Bronchial epithelial cell (primary cell): ENCODE measurements at regions not wholly inside any gene's neighbourhood (a gene's known extent, or its start where the extent isn't known, plus 50 kb on each side); places are given as distances from the start of the nearest gene placed in this dataset.
"Not testable (repeated sequence)": the region's sequence is repeated elsewhere in the genome, so short reads cannot be mapped to it uniquely, and the experiment has no call there.

ENCODE experiments used
- DNase-seq: peaks from one replicate; pipeline ENCODE4 v3.0.0-alpha.2; 2010; ENCODE audit warnings: low read depth
- FAIRE-seq: peaks from 2 replicates; lab custom pipeline; 2011; peaks lifted over from hg19 to GRCh38; lab: Jason Lieb, UNC
- H3K27me3 ChIP-seq: 2 replicates; pipeline ENCODE4 v1.5.1; 2011; ENCODE audit warnings: low read length; ENCODE audit not compliant: control insufficient read depth, insufficient read depth
- H3K36me3 ChIP-seq: 2 replicates; pipeline ENCODE4 v1.5.1; 2011; ENCODE audit warnings: low read length; ENCODE audit not compliant: control insufficient read depth, insufficient read depth
- H3K4me3 ChIP-seq: 2 replicates; pipeline ENCODE4 v1.5.1; 2011; ENCODE audit warnings: mild to moderate bottlenecking, low read depth, low read length, control low read depth
- TF ChIP-seq, protein P1 (sequence below): IDR thresholded peaks from 2 replicates; pipeline ENCODE4 v1.5.1; 2011; ENCODE audit warnings: mild to moderate bottlenecking, moderate library complexity, low read length, control low read depth, inconsistent platforms; ENCODE audit not compliant: insufficient read depth, severe bottlenecking

DNA sequence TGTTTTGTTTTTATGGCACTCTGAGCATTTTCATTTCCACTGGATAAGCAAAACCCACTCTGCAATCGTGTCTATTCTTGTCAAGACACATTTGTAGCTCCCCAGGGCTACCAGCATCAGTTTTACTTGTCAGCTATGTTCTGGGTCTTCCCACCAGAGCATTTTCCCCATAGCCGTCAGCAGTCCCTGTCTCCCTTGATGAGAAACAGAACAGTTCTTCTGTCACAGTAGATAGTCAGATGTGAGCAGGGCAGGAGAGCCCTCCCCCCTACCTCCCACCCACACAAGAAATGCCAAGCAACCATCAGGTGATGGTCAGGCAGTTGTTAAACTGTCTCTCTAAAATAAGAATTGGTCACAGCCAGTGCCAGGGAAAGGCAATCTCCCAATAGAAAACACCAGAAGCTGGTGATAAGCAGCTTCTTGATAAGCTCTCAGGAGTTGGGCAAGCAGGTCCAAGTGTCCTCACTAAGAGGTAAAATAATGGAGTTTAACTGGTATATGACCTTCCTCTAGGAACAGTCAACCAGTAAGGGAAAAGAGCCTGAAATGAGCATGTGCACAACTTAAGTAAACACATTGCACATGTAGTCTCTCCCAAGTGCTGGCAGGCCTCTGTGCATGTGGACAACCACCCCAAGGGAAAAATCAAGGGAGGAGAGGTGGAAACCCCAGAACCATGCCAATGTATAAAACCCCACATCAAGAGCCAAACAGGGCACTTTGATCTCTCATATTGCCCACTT is 208.2 kb downstream of the S1PR1 start:
- FAIRE-seq (no peak), DNase-seq (no peak)
- no peak overlapping the region for H3K4me3 ChIP-seq
- no peaks in the 10 kb centered on the region for H3K27me3 ChIP-seq
- TF ChIP-seq, protein P1, sequence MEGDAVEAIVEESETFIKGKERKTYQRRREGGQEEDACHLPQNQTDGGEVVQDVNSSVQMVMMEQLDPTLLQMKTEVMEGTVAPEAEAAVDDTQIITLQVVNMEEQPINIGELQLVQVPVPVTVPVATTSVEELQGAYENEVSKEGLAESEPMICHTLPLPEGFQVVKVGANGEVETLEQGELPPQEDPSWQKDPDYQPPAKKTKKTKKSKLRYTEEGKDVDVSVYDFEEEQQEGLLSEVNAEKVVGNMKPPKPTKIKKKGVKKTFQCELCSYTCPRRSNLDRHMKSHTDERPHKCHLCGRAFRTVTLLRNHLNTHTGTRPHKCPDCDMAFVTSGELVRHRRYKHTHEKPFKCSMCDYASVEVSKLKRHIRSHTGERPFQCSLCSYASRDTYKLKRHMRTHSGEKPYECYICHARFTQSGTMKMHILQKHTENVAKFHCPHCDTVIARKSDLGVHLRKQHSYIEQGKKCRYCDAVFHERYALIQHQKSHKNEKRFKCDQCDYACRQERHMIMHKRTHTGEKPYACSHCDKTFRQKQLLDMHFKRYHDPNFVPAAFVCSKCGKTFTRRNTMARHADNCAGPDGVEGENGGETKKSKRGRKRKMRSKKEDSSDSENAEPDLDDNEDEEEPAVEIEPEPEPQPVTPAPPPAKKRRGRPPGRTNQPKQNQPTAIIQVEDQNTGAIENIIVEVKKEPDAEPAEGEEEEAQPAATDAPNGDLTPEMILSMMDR = no peak
- H3K36me3 ChIP-seq = no peaks in the 10 kb centered on the region

- Histone ChIP-seq H3K36me3 (no peaks in the 10 kb centered on the region), H3K27me3 (no peaks in the 10 kb centered on the region), H3K4me3 (no peak overlapping the region)
- no peak for FAIRE-seq
- DNase-seq = no peak
- TF ChIP-seq, protein P1 = no peak
These were observed 211.2 kb downstream of the S1PR1 start for GRCh38 chr1:101448018-101448417.

- not testable (repeated sequence) for DNase-seq
These were observed 213.9 kb downstream of the S1PR1 start for GRCh38 chr1:101450691-101451090.

DNA sequence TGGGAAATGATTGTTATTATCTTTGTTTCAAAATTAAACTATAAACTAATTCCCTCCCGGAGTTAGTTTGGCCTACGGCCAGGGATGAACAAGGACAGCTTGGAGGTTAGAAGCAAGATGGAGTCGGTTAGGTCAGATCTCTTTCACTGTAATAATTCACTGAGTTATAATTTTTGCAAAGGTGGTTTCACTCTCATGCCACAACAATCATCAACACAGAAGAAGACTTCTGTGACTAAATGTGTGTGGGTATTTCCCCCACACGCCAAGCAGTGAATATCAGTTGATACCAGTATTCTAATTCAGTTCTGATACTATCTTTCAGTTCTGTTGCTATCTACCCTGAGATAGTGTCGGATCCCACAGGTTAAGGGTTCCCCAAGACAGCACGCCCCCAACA is 215.1 kb downstream of the S1PR1 start:
- DNase-seq (no peak), FAIRE-seq (no peak)
- Histone ChIP-seq H3K27me3 (no peaks in the 10 kb centered on the region), H3K36me3 (no peaks in the 10 kb centered on the region), H3K4me3 (no peak overlapping the region)
- TF ChIP-seq, protein P1 = no peak

More at GRCh38 chr1:101450691-101451090, 213.9 kb downstream of the S1PR1 start:
- not testable (repeated sequence) for H3K36me3 ChIP-seq, H3K27me3 ChIP-seq, FAIRE-seq, H3K4me3 ChIP-seq

GRCh38 chr1:101452825-101453224 is 216.0 kb downstream of the S1PR1 start:
- DNase-seq (no peak), FAIRE-seq (no peak)
- Histone ChIP-seq H3K36me3 (no peaks in the 10 kb centered on the region), H3K4me3 (no peak overlapping the region), H3K27me3 (no peaks in the 10 kb centered on the region)
- TF ChIP-seq, protein P1 = no peak

DNA sequence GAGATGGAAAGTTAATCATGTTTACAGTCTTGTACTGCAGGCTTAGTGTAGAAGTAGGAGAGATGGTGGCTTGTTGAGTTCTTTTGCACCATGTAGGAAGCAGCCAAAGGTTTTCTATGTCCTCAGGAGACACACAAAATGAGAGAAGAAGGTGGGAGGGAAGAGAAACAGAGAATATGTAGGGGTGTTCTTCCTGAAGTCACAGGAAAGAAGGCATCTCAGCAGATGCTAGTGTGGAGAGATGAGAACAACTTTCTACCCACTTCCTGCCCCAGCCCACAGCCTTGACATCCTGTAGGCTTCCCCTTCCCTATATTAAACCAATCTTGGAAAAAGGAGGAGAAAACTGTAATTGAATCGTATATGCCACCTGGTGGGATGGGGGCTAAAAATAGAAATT is 217.0 kb downstream of the S1PR1 start:
- no peak for DNase-seq
- Histone ChIP-seq H3K36me3 (no peaks in the 10 kb centered on the region), H3K4me3 (no peak overlapping the region), H3K27me3 (no peaks in the 10 kb centered on the region)
- TF ChIP-seq, protein P1 = no peak
- FAIRE-seq = no peak
